ENCODE measurements at regions not wholly inside any gene's neighbourhood (a gene's known extent, or its start where the extent isn't known, plus 50 kb on each side); places are given as distances from the start of the nearest gene placed in this dataset.
A peak's percentile ranks its signal among the peaks of the same experiment; 100 is the strongest.

DNA sequence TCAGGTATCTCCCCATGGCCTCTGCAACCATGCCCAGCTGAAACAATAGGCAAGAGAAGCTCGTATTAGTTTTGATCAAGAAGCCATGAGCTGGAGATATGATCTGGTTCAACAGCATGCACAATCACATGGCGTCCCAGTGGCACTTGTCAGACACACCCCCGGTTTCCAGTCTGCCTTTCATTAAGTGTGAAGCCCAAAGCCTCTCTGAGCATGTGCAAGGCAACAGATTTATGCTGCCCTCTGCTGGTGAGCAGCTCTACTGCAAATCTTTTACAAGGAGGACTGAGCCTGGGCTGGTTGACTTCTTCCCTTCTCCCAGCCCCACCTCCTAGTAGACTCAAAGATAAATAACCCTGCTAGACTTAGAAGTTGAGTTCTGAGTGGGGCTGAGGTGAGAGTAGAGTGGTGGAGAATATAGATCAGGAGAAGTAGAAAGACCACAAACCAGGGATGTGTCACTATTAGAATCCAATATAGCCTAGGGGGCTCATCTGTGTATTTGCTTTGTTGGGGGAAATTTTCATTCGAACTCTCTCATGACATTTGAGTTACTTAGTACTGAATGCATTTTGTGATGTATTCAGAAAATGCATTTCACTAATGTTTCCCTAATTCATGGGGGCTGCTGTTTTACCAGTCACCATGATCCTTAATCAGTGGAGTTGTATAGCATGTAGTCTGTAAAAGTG is 53.7 kb upstream of the MBIP start (continued):
- TF ChIP-seq PRMT3 (CRISPR knock-in tag; IDR thresholded peaks at IDR 0.05; ENCODE audit: borderline replicate concordance, low read depth) (0 out of 2 replicates have a peak, but pooled peaks have one; percentile 70), RNF2 (conservative IDR thresholded peaks at IDR 0.05; ENCODE audit: low read depth) (peak; percentile 73; the same call in 1 of the 2 replicates), MED8 (CRISPR knock-in tag; IDR thresholded peaks at IDR 0.05; ENCODE audit: insufficient replicate concordance) (no peak), MATR3 (CRISPR knock-in tag; IDR thresholded peaks at IDR 0.05) (no peak), SUZ12 (IDR thresholded peaks at IDR 0.05; ENCODE audit: low read depth, low read length) (0 out of 2 replicates have a peak, but pooled peaks have one; percentile 9), NBN (conservative IDR thresholded peaks at IDR 0.05) (no peak), ZMYM3 (CRISPR knock-in tag; IDR thresholded peaks at IDR 0.05) (no peak), PHF8 (CRISPR knock-in tag; IDR thresholded peaks at IDR 0.05) (no peak), PCBP2 (optimal IDR thresholded peaks at IDR 0.05; ENCODE audit: low read depth, low read length, poor library complexity, severe bottlenecking) (no peak), ZNF33A (CRISPR knock-in tag; IDR thresholded peaks at IDR 0.05; ENCODE audit: borderline replicate concordance) (no peak), KDM1A (CRISPR knock-in tag; IDR thresholded peaks at IDR 0.05) (no peak), MED1 (CRISPR knock-in tag; IDR thresholded peaks at IDR 0.05) (no peak), U2AF2 (IDR thresholded peaks at IDR 0.05; ENCODE audit: low read depth, low read length) (no peak), MAFG (CRISPR knock-in tag; IDR thresholded peaks at IDR 0.05) (no peak), NRL (CRISPR knock-in tag; IDR thresholded peaks at IDR 0.05; ENCODE audit: borderline replicate concordance) (no peak), SP2 (CRISPR knock-in tag; IDR thresholded peaks at IDR 0.05) (no peak), ZNF709 (CRISPR knock-in tag; IDR thresholded peaks at IDR 0.05) (no peak), ZNF350 (CRISPR knock-in tag; IDR thresholded peaks at IDR 0.05; ENCODE audit: borderline replicate concordance, low read depth) (no peak), HMG20B (CRISPR knock-in tag; conservative IDR thresholded peaks at IDR 0.05) (no peak), HDAC1 (CRISPR knock-in tag; IDR thresholded peaks at IDR 0.05) (no peak), AGO1 (IDR thresholded peaks at IDR 0.05; ENCODE audit: low read depth, low read length, poor library complexity, severe bottlenecking) (no peak), NCOA2 (CRISPR knock-in tag; IDR thresholded peaks at IDR 0.05) (no peak; the same call in 1 of the 2 replicates), PHF21A (CRISPR knock-in tag; IDR thresholded peaks at IDR 0.05) (no peak), ZNF292 (CRISPR knock-in tag; IDR thresholded peaks at IDR 0.05; ENCODE audit: borderline replicate concordance, low read depth) (no peak)
- TF ChIP-seq, protein P1, sequence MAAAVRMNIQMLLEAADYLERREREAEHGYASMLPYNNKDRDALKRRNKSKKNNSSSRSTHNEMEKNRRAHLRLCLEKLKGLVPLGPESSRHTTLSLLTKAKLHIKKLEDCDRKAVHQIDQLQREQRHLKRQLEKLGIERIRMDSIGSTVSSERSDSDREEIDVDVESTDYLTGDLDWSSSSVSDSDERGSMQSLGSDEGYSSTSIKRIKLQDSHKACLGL (CRISPR knock-in tag; IDR thresholded peaks at IDR 0.05) = no peak
- TF ChIP-seq, protein P2, sequence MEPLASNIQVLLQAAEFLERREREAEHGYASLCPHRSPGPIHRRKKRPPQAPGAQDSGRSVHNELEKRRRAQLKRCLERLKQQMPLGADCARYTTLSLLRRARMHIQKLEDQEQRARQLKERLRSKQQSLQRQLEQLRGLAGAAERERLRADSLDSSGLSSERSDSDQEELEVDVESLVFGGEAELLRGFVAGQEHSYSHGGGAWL (CRISPR knock-in tag; IDR thresholded peaks at IDR 0.05) = peak; percentile 61; the same call in 1 of the 2 replicates
- TF ChIP-seq, protein P3, sequence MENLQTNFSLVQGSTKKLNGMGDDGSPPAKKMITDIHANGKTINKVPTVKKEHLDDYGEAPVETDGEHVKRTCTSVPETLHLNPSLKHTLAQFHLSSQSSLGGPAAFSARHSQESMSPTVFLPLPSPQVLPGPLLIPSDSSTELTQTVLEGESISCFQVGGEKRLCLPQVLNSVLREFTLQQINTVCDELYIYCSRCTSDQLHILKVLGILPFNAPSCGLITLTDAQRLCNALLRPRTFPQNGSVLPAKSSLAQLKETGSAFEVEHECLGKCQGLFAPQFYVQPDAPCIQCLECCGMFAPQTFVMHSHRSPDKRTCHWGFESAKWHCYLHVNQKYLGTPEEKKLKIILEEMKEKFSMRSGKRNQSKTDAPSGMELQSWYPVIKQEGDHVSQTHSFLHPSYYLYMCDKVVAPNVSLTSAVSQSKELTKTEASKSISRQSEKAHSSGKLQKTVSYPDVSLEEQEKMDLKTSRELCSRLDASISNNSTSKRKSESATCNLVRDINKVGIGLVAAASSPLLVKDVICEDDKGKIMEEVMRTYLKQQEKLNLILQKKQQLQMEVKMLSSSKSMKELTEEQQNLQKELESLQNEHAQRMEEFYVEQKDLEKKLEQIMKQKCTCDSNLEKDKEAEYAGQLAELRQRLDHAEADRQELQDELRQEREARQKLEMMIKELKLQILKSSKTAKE (CRISPR knock-in tag; IDR thresholded peaks at IDR 0.05; ENCODE audit: borderline replicate concordance) = no peak
- TF ChIP-seq, protein P4, sequence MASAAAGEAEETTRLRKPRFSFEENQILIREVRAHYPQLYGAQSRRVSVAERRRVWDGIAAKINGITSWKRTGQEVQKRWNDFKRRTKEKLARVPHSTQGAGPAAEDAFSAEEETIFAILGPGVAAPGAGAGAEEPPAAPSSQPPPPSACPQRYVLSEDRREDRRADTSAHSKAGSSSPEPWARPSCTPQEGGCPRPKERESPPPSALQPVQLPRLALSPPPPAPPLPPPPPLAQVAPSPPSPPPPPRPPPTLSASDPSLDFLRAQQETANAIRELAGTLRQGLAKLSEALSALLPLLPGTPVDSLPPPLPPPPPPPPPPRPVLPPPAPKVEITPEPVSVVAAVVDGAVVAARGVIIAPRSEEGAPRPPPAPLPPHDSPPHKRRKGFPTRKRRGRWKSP (CRISPR knock-in tag; IDR thresholded peaks at IDR 0.05) = 0 out of 2 replicates have a peak, but pooled peaks have one; percentile 59

Measured in HepG2 (cell line).